ENCODE measurements at regions not wholly inside any gene's neighbourhood (a gene's known extent, or its start where the extent isn't known, plus 50 kb on each side); places are given as distances from the start of the nearest gene placed in this dataset.
A peak's percentile ranks its signal among the peaks of the same experiment; 100 is the strongest.
"Not testable (repeated sequence)": the region's sequence is repeated elsewhere in the genome, so short reads cannot be mapped to it uniquely, and the experiment has no call there.

DNA sequence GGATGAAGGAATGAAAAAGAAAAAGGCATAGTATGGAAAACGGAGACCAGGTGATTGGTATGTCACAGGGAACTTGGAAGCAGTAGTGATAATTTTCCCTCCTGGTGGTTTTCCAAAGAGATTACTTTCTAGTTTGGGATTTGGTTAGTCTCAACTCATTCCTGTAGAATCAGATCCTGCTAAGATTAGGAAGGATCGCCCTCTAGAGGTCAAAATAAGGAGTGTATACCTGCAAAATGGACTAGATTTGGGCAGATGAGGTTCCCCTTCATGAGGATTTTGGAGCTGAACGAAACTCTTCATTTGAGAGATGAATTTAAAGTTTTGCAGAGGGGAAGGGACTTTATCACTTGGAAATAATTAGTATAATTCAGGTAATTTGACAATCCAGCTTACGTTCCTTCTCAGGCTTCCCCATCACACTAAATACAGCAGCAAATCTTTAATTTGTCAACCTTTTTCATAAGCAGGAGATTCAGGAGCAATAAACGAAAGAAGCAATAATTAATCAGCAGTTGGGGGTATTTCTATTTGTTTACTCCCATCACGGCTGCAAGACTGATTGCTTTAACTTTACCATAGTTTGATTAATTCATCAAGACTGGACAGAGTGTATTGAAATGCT, 65.2 kb downstream of the CCDC195 start:
- DNase-seq (ENCODE audit: low read depth, low spot score) = peak; percentile 68

DNA sequence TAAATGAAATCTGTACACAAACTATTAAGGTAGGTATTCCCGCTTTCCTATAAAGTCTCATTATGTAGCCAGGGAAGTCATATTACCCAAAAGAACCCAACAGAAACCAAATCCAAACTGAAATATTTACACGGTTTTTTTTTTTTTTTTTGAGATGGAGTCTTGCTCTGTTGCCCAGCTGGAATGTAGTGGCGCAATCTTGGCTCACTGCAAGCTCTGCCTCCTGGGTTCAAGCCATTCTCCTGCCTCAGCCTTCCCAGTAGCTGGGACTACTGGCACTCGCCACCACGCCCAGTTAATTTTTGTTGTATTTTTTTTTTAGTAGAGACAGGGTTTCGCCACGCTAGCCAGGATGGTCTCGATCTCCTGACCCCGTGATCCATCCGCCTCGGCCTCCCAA, 62.5 kb upstream of the CUL3 start:
- DNase-seq (ENCODE audit: low read depth, low spot score) = not testable (repeated sequence)

DNA sequence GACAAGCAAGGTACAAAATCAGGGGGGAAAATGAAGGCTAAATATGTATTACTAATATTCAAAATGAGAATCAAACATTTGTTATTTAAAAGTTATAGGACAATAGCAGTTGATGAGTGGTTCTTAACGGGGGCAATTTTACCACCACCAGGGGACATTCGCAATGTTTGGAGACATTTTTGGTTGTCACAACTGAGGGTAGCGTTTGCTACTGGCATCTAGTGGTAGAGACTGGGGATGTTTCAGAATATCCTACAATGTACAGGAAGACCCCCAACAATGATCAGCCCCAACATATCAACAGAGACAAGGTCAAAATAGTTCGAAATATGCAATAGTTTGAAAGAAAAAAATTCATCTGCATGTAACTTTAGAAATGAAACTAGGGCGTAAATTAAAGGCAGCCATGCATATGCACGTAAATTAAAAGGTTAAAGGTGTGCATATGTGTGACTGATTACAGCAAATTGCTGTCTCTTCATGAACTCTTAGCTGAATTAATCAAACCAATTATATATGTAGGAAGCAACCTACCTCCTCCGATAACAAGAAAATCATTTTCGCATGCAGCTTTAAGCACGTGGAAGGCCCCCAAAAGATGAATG, 61.2 kb upstream of the CUL3 start:
- peak; percentile 28 for DNase-seq (ENCODE audit: low read depth, low spot score)

DNA sequence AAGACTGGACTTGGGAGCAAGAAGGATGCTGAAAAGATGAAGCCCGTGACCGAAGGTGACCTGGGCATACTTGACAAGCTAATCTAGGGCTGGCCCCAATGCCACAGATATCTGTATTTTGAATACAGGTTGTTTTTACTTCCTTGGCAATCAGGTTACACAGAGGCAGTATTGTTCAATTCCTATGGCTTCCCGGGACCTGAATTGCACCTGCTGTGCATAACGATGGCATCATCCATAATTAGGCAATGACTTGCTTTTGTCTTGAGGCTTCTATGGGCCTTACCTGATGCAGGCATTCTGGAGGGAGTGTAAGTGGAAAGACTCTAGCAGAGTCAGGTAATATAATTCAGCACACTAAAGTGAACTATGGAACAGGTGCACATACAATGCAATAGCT, 60.6 kb upstream of the CUL3 start:
- DNase-seq (ENCODE audit: low read depth, low spot score) = no peak

DNA sequence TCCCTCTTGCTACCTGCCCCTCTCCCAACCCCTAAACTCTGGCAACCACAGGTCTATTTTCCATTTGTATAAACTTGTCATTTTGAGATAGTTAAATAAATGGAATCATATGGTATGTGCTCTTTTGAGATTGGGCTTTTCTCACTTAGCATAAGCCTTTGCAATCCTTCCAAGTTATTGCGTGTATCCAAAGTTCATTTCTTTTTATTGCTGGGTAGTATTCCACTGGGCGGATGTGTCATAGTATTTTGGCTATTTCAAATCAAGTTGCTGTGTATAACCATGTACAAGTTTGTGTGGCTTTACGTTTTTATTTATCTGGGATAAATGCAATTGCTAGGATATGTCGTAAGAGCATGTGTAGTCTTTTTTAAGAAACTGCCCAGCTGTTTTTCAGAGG, 55.5 kb upstream of the CUL3 start:
- no peak for DNase-seq (ENCODE audit: low read depth, low spot score)

DNA sequence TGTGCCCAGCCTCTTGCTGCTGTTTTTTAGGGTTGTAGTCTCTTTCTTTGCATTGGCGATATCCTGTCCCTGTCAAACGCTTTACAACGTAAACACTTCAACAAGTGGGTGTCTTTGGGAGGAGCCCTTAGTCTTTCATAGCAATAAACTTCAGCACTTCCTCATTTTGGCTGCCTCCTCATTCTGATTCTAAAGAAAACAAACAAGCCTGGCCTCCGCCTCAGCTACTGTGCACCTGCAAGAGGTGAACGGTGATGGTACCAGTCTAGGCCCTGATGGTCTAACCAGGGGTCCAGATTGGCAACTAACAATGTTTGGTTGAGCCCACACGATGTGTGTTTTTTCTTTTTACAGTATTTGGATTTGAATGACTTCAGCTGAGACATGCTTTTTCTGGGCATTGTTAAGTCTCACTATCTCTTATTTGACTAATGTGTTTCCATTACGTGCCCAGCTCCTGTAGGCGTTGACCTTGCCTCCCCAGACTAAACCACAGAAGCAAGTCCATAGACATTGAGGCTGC, 53.2 kb upstream of the CUL3 start:
- no peak for DNase-seq (ENCODE audit: low read depth, low spot score)

All from astrocyte of the hippocampus (primary cell).